ENCODE measurements at regions not wholly inside any gene's neighbourhood (a gene's known extent, or its start where the extent isn't known, plus 50 kb on each side); places are given as distances from the start of the nearest gene placed in this dataset.

- H2BK15ac ChIP-seq (ENCODE audit: low read length): no peak overlapping the region
- POLR2A ChIA-PET (ENCODE audit: partially characterized antibody): no interaction called here
- no peak for TF ChIP-seq SUZ12 (IDR thresholded peaks at IDR 0.05; ENCODE audit: low read length)
- TF ChIP-seq EGR1 (IDR thresholded peaks at IDR 0.05; ENCODE audit: borderline replicate concordance, low read depth, low read length): no peak
- TF ChIP-seq SIRT6 (IDR thresholded peaks at IDR 0.05; ENCODE audit: low read length): no peak
- TF ChIP-seq USF2 (IDR thresholded peaks at IDR 0.05; ENCODE audit: low read length): no peak
- TF ChIP-seq TAF7 (optimal IDR thresholded peaks at IDR 0.05; ENCODE audit: borderline replicate concordance, low read depth, low read length): no peak
- no peak for TF ChIP-seq CEBPB (IDR thresholded peaks at IDR 0.05; ENCODE audit: low read depth, low read length)
- no peak for TF ChIP-seq RFX5 (IDR thresholded peaks at IDR 0.05; ENCODE audit: borderline replicate concordance, low read depth, low read length)
- TF ChIP-seq CHD2 (IDR thresholded peaks at IDR 0.05; ENCODE audit: low read length): no peak
- no peak for TF ChIP-seq SIN3A (conservative IDR thresholded peaks at IDR 0.05 in 1 of 2, IDR thresholded peaks at IDR 0.05 in 1 of 2; ENCODE audit: low read depth in 1 of 2, low read length in 2 of 2)
- TF ChIP-seq, protein P1, sequence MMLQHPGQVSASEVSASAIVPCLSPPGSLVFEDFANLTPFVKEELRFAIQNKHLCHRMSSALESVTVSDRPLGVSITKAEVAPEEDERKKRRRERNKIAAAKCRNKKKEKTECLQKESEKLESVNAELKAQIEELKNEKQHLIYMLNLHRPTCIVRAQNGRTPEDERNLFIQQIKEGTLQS (IDR thresholded peaks at IDR 0.05; ENCODE audit: insufficient read depth, low read depth, low read length): no peak
- TF ChIP-seq NRF1 (IDR thresholded peaks at IDR 0.05; ENCODE audit: low read depth, low read length): no peak
- no peak for TF ChIP-seq GTF2F1 (IDR thresholded peaks at IDR 0.05; ENCODE audit: borderline replicate concordance, low read depth, low read length)
- no peak for TF ChIP-seq BRCA1 (IDR thresholded peaks at IDR 0.05; ENCODE audit: low read depth, low read length)
- TF ChIP-seq TCF12 (IDR thresholded peaks at IDR 0.05; ENCODE audit: low read depth, low read length): no peak
These were observed 335.7 kb downstream of the GRB14 start for GRCh38 chr2:164285576-164285975.

More at GRCh38 chr2:164285576-164285975, 335.7 kb downstream of the GRB14 start:
- Histone ChIP-seq H2AFZ (ENCODE audit: low read length) (no peak overlapping the region), H3K27me3 (replicated peaks in 1 of 4; ENCODE audit: control insufficient read depth in 3 of 4, extremely low read depth in 1 of 4, insufficient read depth in 3 of 4, low read length in 3 of 4) (no peaks in the 10 kb centered on the region), H3K79me1 (ENCODE audit: low read depth, low read length) (no peaks in the 10 kb centered on the region), H4K20me1 (replicated peaks in 1 of 2; ENCODE audit: control insufficient read depth in 1 of 2, insufficient read depth in 2 of 2, low read length in 2 of 2) (no peaks in the 10 kb centered on the region), H3K14ac (ENCODE audit: insufficient read length) (no peak overlapping the region), H3K18ac (ENCODE audit: extremely low read depth, low read length) (no peak overlapping the region), H2BK12ac (ENCODE audit: low read depth, low read length) (no peak overlapping the region), H3K36me3 (ENCODE audit: control insufficient read depth in 2 of 4, insufficient read depth in 4 of 4, low read length in 3 of 4) (no peaks in the 10 kb centered on the region), H3K9ac (replicated peaks in 1 of 4; ENCODE audit: extremely low read depth in 1 of 4, low read depth in 3 of 4, low read length in 3 of 4) (no peak overlapping the region; a peak in 1 of 7 replicates), H2BK120ac (replicated peaks; ENCODE audit: low read depth, low read length) (no peak overlapping the region), H4K5ac (ENCODE audit: insufficient read length, low read depth, low read length) (no peak overlapping the region), H3K4me1 (replicated peaks in 1 of 4; ENCODE audit: control insufficient read depth in 3 of 4, insufficient read depth in 4 of 4, low read length in 3 of 4) (no peaks in the 10 kb centered on the region), H3K27ac (ENCODE audit: low read depth, low read length) (no peak overlapping the region), H4K8ac (ENCODE audit: extremely low read depth, insufficient read depth, low read length) (no peak overlapping the region), H3K56ac (replicated peaks; ENCODE audit: insufficient read length, low read depth, low read length) (no peak overlapping the region), H3K79me2 (ENCODE audit: control insufficient read depth in 1 of 2, insufficient read depth in 2 of 2, low read length in 2 of 2) (no peaks in the 10 kb centered on the region), H2BK20ac (ENCODE audit: low read length) (no peak overlapping the region), H3K4ac (replicated peaks; ENCODE audit: insufficient read length, low read depth, low read length) (no peak overlapping the region), H3K4me2 (ENCODE audit: insufficient read depth in 1 of 2, low read depth in 2 of 2, low read length in 2 of 2) (no peak overlapping the region), H3K4me3 (ENCODE audit: extremely low read depth in 1 of 4, insufficient read depth in 2 of 4, low read depth in 3 of 4, low read length in 4 of 4) (no peak overlapping the region), H3K23me2 (ENCODE audit: low read depth, low read length) (no peaks in the 10 kb centered on the region; the same call in 1 of the 2 replicates), H2AK5ac (ENCODE audit: low read depth, low read length) (no peak overlapping the region), H2BK5ac (ENCODE audit: low read depth, low read length) (no peak overlapping the region), H3K9me3 (ENCODE audit: insufficient read depth in 2 of 2, low read depth in 1 of 2, low read length in 1 of 2) (no peaks in the 10 kb centered on the region), H4K91ac (replicated peaks; ENCODE audit: insufficient read length, low read length) (no peak overlapping the region), H3K23ac (ENCODE audit: insufficient read length) (no peak overlapping the region)
- DNase-seq (ENCODE audit: low read depth in 1 of 2, low spot score in 2 of 2): no peak
- 91% methylated on average over 2 of the region's 2 CpGs; no CpG with 5 or more reads in 1 of the 2 experiments for WGBS, 2 experiments (ENCODE audit: extremely low coverage in 1 of 2, insufficient coverage in 1 of 2, insufficient read length in 1 of 2, insufficient replicate concordance in 2 of 2, low coverage in 1 of 2, low lambda C conversion rate in 2 of 2, missing lambda C conversion rate in 1 of 2)
- FAIRE-seq: no peak
- CTCF ChIA-PET (ENCODE audit: partially characterized antibody): no interaction called here

All from H1 (cell line).